DND-41 (cell line): ENCODE measurements at regions not wholly inside any gene's neighbourhood (a gene's known extent, or its start where the extent isn't known, plus 50 kb on each side); places are given as distances from the start of the nearest gene placed in this dataset.

Source experiments
- CTCF ChIP-seq: IDR thresholded peaks from 2 replicates; pipeline ENCODE4 v1.5.1; 2012; ENCODE audit warnings: borderline replicate concordance, low read length, moderate library complexity, mild to moderate bottlenecking; ENCODE audit not compliant: poor library complexity, severe bottlenecking; ENCODE audit errors: extremely low read depth
- EZH2 ChIP-seq: IDR thresholded peaks from 3 replicates; pipeline ENCODE4 v1.6.1; 2012; ENCODE audit warnings: borderline replicate concordance, low read depth, mild to moderate bottlenecking, moderate library complexity, low read length, inconsistent platforms; ENCODE audit not compliant: severe bottlenecking

GRCh38 chr15:70160267-70160666 is 62.5 kb upstream of the TLE3 start:
- TF ChIP-seq CTCF = no peak
- no peak for TF ChIP-seq EZH2
